Stimulated activated CD4-positive, alpha-beta T cell treated with anti-CD3 and anti-CD28 coated beads, Interleukin-1b, Interleukin-23, amount 100 ng/mL, for 24 hours (primary cell): ENCODE measurements at regions not wholly inside any gene's neighbourhood (a gene's known extent, or its start where the extent isn't known, plus 50 kb on each side); places are given as distances from the start of the nearest gene placed in this dataset.
"Not testable (repeated sequence)": the region's sequence is repeated elsewhere in the genome, so short reads cannot be mapped to it uniquely, and the experiment has no call there.

ENCODE experiments used
- DNase-seq, 4 experiments: peaks; one replicate each; pipeline ENCODE4 v3.0.0-alpha.2; 2020; ENCODE audit warnings: low read depth in 4 of 4, low spot score in 1 of 4

DNA sequence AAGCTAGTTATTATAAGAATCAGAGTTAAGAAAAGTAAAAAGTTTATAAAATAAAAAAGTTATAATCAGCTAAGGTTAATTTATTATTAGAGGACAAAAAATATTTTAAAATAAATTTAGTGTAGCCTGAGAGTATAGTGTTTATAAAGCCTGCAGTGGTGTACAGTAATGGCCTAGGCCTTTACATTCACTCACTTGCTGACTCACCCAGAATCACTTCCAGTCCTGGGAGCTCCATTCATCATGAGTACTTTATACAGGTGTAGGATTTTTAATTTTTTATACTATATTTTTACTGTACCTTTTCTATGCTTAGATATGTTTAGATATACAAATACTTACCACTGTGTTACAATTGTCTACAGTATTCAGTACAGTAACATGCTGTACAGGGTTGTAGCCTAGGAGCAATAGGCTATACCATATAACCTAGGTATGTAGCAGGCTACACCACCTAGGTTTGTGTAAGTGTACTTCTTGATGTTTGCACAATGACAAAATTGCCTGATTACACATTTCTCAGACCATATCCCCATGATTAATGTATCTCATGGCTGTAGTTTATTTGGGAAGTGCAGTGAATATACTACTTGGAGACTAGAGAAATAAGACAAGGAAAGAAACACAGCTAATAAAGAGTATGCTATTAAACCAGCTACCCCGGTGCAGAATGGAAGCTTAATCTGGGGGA is 101.9 kb upstream of the GALNT15 start:
- no peak for DNase-seq

DNA sequence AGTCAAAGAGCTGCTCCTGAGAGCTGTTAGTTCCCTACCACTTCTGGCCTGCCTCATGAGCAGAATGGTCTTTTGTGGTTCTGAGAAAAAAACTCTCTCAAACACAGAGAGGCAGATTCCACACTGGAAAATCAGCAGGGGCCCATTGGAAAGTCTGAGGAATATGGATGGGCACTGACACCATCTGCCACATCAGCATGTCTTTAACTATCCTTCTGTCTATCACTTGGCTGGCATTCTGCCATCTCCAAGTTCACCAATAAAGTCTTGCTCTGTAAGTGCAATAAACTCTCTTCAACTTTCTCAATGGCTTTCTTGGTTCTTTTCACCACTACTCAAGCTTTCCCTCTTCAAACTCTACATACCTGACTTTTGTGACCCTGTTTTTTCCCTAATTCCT is 101.3 kb upstream of the GALNT15 start:
- no peak for DNase-seq

- DNase-seq: not testable (repeated sequence)
Observed at GRCh38 chr3:16073990-16074671, 100.3 kb upstream of the GALNT15 start.

DNA sequence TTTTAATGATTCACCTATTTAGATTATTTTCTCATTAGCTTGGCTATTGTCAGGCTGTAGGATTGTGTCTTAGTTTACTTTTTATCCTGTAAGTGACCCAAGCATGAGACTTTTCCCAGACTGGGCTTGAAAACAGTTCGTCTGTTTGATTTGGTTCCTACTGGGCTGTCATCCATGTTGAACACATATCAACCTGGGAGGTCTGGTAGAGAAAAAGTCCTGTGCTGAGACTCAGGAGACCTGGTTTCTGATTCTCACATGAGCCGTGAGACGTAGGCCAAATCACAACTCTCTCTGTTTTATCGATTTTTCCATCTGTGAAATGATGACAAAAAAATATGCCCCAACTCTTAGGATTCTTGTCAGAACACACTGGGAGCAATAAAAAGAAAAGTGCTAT is 98.8 kb upstream of the GALNT15 start:
- DNase-seq: no peak

- no peak for DNase-seq
Observed at GRCh38 chr3:16076564-16076963, 97.9 kb upstream of the GALNT15 start.

- DNase-seq: not testable (repeated sequence)
Observed at GRCh38 chr3:16077146-16077545, 97.3 kb upstream of the GALNT15 start.

- DNase-seq: not testable (repeated sequence)
Observed at GRCh38 chr3:16077681-16078080, 96.8 kb upstream of the GALNT15 start.

DNA sequence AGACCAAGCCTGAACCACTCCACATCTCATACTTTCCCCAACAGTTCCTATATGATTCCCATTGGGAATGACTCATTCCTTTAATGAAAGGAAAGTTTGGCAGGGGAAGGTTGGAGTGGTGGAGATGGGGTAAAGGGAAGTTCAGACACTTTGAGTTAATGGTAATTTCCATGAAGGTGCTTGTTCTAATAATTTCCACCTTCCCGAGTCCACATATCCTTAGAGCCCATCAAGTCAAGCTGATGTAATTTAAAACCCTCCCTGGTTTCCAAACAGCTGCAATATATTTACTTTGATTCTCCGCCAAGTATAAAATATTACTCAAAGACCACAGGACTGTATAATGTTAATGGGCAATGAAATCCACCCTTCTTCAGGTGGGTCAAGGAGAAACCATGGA is 95.0 kb upstream of the GALNT15 start:
- DNase-seq: no peak

GRCh38 chr3:16081661-16082060 is 92.8 kb upstream of the GALNT15 start:
- DNase-seq: no peak

- no peak for DNase-seq
Observed at GRCh38 chr3:16084887-16085286, 89.6 kb upstream of the GALNT15 start.

GRCh38 chr3:16085410-16085809 is 89.1 kb upstream of the GALNT15 start:
- DNase-seq: no peak

DNA sequence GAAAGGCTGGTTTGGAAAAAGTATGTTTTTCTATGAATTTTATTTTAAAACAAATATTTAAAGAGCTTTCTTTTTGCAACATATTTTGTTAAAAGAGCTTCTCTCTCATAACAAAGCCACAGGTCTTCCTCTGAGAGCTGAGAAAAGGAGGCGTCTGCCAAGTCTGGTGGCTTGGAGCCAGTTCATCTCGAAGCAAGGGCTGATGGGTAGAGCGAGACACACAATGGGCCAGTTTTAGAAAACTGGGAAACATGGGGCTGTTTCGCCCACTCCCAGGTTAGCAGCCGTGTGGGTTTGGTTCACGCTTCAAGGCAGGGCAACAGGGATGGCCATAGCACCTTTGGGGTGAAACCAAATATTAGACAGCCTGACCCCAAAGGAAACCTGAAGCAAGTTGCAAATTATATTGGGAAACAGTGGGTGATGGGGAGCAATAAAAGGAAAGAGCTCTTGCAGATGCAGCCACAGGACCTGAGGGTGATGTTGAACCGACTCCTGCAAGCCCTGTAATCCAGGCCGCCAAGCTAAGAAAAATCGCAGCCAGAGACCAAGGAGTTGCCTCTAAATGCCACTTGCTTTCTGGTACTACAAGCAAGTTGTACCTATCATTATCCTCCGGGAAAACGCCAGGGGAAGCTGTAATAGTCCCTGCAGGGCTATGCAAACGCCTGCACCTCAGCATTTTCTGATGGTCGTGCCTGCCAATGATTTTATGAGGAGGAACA is 88.4 kb upstream of the GALNT15 start:
- DNase-seq: no peak

GRCh38 chr3:16086690-16087089 is 87.8 kb upstream of the GALNT15 start:
- DNase-seq: no peak

- no peak for DNase-seq
Observed at GRCh38 chr3:16088496-16088895, 86.0 kb upstream of the GALNT15 start.

GRCh38 chr3:16089521-16089920 is 85.0 kb upstream of the GALNT15 start:
- DNase-seq: no peak

- DNase-seq: no peak
Observed at GRCh38 chr3:16090024-16090423, 84.5 kb upstream of the GALNT15 start.

DNA sequence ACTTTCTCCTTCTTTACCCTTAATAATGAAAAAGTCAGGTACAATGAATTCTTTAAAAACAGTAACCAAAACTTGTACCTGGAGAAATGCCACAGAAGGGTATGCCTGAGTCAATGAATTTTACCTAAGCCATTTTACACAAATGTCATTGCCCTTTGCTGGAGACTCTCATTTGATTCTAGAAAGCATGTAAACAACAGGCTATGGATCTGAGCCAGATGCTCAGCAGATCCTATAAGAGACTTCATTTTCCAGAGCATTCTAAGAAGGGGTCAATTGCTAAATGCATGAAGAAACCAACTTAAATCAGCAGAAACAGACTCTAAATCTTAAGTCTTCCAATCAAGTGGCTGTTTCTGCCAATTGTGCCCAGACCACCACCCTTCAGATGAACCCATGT is 83.8 kb upstream of the GALNT15 start:
- DNase-seq: no peak

DNA sequence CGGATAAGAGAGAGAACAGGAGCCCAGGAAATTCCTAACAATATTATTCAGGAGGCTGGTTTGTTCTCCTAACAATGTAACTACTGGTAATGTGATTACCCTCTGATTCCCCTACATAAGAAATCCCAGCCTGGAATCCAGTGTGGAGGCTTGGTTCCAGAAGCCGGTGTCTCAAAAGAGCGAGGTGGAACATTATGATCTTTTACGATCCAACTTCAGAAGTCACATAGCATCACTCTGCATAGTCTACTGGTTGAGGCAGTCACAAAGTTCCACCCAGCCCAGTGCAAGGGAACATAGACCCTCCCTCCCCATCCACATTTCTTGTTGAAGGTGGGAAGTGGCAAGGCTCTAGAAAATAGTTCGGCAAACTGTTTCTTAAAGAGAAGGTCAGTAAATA is 81.6 kb upstream of the GALNT15 start:
- DNase-seq: no peak

DNA sequence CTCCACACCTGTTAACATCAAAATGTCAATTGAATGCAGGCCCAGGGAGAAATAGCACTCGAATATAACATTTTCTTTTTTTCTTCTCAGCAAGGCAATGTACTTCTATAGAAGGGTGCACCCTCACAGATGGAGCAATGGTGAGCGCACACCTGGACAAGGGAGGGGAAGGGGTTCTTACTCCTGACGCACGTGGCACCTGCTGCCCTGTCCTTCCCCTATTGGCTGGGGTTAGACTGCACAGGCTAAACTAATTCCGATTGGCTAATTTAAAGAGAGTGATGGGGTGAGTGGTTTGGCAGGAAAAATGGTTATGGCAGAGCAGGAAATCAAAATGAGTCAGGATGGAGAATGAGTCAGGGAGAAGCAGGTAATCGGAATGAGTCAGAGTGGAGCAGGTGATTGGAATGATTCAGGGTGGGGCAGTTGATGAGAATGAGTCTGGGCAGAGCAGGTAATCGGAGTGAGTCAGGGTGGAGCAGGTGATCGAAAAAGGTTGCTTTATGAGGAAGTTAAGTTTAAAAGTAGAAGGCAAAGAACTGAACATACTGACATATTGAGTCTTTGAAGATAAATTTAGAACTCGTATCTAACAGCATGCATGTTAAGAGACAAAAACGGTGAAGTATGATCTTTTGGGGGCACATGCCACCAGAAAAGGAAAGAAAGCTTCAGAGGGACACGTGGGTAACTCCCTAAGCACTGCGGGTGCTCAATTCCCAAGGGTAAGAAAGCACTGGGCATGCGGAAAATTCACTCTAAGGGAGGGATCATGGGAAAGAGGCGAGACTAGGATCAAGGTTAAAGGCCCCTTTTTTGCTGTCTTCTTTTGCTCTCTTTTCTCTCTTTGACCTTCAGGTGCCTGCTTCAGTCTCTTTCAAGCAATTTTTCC is 72.9 kb upstream of the GALNT15 start:
- DNase-seq: peak in 1 of 4 experiments; percentile 2

- no peak for DNase-seq
Observed at GRCh38 chr3:16102187-16102561, 72.3 kb upstream of the GALNT15 start.

- no peak for DNase-seq
Observed at GRCh38 chr3:16102905-16103364, 71.5 kb upstream of the GALNT15 start.
